Mucosa of descending colon (tissue), 3 donors: ENCODE measurements at regions not wholly inside any gene's neighbourhood (a gene's known extent, or its start where the extent isn't known, plus 50 kb on each side); places are given as distances from the start of the nearest gene placed in this dataset.

ENCODE experiments used
- ATAC-seq: fragments of 200-7000 bp; cut with Tn5 transposase; one replicate; pipeline ENCODE4 v1.9.1; 2020; ENCODE audit warnings: mild to moderate bottlenecking, moderate library complexity
- DNase-seq, 3 donors: peaks; one replicate each; pipeline ENCODE4 v3.0.0-alpha.2; 2020
- H3K36me3 ChIP-seq: fragments of 200-600 bp; one replicate; pipeline ENCODE4 v1.8.0; 2021; ENCODE audit warnings: low read depth, mild to moderate bottlenecking
- H3K4me1 ChIP-seq: fragments of 200-600 bp; one replicate; pipeline ENCODE4 v1.8.0; 2021; ENCODE audit warnings: low read depth, mild to moderate bottlenecking
- H3K4me3 ChIP-seq: fragments of 200-600 bp; one replicate; pipeline ENCODE4 v1.8.0; 2021; ENCODE audit warnings: mild to moderate bottlenecking
- H3K9me3 ChIP-seq: fragments of 200-600 bp; one replicate; pipeline ENCODE4 v1.8.0; 2021; ENCODE audit warnings: mild to moderate bottlenecking
- intact Hi-C, 2 donors: fragments of 100-400 bp; cut with DNase I in 1 of 2; cut with micrococcal nuclease in 1 of 2; formaldehyde crosslinking; loops; one replicate each; pipeline versions ENCODE4 v1.11.0 to v1.11.1; 2022; cut with DNase I, micrococcal nuclease
- TF ChIP-seq, protein P1 (sequence below): fragments of 200-600 bp; IDR thresholded peaks from one replicate; pipeline ENCODE4 v1.8.0; 2022; ENCODE audit warnings: antibody characterized with exemption, mild to moderate bottlenecking
- donor health status: DM: no; HTN: no; CAD: no; lungs with moderate emphysema.
- donor health status: DM: no; HTN: no; CAD: no.
- donor health status: DM: no; HTN: yes; CAD: no.

DNA sequence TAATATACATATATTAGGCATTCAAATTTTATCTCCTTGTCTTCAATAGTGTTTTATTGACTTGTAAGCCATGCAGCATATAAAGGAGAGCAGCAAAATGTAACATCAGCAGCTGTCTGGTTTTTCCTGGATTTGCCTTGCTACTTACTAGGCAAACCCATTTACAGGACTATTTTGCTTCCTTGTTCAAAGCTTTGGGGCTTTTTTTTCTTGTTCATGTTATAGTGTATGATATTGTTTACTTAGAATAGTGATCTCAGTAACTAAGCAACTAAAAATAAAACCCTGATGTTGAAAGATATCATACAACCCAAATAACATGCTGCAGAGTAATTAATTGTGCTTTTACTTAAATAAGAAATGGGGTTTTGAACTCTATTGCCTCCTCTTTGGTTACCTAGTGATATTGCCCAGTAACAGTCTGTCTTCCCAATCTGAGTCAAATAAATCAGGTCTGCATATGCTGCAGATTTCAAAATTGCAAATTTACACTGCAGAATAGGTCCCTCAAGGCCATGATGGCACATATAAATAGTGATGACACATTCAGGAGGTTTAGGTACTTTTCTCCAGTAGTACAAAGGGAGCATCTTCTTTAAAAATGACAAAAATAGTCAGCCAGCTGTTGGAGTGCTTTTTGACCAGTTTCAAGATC, 578.1 kb upstream of the NECTIN3 start:
- ATAC-seq (peak; percentile 14), DNase-seq (no peak)
- TF ChIP-seq, protein P1, sequence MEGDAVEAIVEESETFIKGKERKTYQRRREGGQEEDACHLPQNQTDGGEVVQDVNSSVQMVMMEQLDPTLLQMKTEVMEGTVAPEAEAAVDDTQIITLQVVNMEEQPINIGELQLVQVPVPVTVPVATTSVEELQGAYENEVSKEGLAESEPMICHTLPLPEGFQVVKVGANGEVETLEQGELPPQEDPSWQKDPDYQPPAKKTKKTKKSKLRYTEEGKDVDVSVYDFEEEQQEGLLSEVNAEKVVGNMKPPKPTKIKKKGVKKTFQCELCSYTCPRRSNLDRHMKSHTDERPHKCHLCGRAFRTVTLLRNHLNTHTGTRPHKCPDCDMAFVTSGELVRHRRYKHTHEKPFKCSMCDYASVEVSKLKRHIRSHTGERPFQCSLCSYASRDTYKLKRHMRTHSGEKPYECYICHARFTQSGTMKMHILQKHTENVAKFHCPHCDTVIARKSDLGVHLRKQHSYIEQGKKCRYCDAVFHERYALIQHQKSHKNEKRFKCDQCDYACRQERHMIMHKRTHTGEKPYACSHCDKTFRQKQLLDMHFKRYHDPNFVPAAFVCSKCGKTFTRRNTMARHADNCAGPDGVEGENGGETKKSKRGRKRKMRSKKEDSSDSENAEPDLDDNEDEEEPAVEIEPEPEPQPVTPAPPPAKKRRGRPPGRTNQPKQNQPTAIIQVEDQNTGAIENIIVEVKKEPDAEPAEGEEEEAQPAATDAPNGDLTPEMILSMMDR = no peak
- H3K9me3 ChIP-seq = no peaks in the 10 kb centered on the region
- H3K36me3 ChIP-seq = no peaks in the 10 kb centered on the region
- no peak overlapping the region for H3K4me3 ChIP-seq
- intact Hi-C loops = no loop called here
- H3K4me1 ChIP-seq = no peaks in the 10 kb centered on the region

DNA sequence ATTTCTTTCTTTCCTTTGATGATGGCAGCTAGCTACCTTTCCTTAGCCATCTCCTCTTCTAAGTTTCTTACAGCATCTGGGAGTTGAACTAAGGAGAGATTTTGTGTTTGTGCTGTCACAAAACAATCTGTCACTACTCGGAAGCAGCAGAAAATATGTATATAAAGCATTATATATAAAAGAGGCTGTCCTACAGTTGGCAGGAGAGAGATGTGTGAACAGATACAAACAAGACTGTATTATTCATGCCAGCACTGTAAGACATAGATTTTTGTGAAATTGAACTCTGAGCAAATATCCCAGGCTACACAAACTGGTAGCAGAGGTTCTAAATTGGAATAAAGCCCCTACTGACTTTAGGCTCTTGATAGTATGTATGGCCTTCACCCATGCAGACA, 577.5 kb upstream of the NECTIN3 start:
- no peak for DNase-seq
- TF ChIP-seq, protein P1 = no peak

DNA sequence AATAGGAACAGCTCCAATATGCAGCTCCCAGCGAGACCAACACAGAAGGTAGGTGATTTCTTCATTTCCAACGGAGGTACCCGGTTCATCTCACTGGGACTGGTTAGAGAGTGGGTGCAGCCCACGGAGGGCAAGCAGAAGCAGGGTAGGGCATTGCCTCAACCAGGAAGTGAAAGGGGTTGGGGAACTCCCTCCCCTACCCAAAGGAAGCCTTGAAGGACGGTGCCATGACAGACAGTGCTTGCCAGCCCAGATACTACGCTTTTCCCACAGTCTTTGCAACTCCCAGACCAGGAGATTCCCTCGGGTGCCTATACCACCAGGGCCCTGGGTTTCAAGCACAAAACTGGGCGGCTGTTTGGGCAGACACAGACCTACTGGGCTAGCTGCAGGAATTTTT, 576.9 kb upstream of the NECTIN3 start:
- H3K36me3 ChIP-seq = no peaks in the 10 kb centered on the region
- no peak for ATAC-seq
- H3K4me3 ChIP-seq = no peak overlapping the region
- H3K9me3 ChIP-seq = no peaks in the 10 kb centered on the region
- intact Hi-C loops = no loop called here
- H3K4me1 ChIP-seq = no peaks in the 10 kb centered on the region
- TF ChIP-seq, protein P1 = no peak
- no peak for DNase-seq

More for the DNA sequence above, 577.5 kb upstream of the NECTIN3 start:
- Histone ChIP-seq H3K36me3 (no peaks in the 10 kb centered on the region), H3K9me3 (no peaks in the 10 kb centered on the region), H3K4me3 (no peak overlapping the region), H3K4me1 (no peaks in the 10 kb centered on the region)
- ATAC-seq = no peak
- intact Hi-C loops = no loop called here

DNA sequence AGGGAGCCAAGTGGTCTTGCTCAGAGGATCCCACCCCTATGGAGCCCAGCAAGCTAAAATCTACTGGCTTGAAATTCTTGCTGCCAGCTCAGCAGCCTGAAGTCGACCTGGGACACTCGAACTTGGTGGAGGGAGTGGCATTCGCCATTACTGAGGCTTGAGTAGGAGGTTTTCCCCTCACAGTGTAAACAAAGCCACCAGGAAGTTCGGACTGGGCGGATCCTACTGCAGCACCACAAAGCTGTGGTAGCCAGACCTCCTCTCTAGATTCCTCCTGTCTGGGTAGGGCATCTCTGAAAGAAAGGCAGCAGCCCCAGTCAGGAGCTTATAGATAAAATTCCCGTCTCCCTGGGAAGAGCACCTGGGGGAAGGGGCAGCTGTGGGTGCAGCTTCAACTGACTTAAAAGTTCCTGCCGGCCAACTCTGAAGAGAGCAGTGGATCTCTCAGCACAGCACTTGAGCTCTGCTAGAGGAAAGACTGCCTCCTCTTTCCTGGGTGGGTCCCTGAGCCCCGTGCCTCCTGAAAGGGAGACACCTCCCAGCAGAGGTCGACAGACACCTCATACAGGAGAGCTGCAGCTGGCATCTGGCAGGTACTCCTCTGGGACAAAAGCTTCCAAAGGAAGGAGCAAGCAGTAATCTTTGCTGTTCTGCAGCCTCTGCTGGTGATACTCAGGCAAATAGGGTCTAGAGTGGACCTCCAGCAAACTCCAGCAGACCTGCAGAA, 576.3 kb upstream of the NECTIN3 start:
- ATAC-seq (peak; percentile 26), DNase-seq (no peak)

DNA sequence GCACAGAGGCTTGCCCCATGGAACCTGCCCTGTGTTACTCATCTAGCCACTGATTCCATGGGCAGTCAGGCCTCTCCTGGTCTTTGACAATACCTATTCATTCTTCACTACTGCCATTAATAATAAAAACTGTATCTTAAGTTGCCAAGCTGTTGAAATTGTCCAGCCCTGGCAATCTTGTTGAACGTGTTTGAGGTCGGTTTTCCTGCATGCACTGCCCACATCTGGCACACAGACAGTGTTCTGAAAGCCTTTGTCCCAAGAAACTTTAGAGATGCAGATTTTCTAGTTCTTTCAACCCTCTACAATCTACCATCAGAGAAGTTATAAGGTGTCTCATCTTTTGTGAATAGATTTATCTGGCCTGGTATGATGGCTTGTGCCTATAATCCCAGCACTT, 567.2 kb upstream of the NECTIN3 start:
- Histone ChIP-seq H3K36me3 (no peaks in the 10 kb centered on the region), H3K4me3 (no peak overlapping the region), H3K9me3 (no peaks in the 10 kb centered on the region), H3K4me1 (no peaks in the 10 kb centered on the region)
- DNase-seq = no peak
- ATAC-seq = no peak
- TF ChIP-seq, protein P1 = no peak
- intact Hi-C loops = no loop called here

More for the DNA sequence above, 576.3 kb upstream of the NECTIN3 start:
- Histone ChIP-seq H3K4me1 (no peaks in the 10 kb centered on the region), H3K4me3 (no peak overlapping the region), H3K9me3 (no peaks in the 10 kb centered on the region), H3K36me3 (no peaks in the 10 kb centered on the region)
- TF ChIP-seq, protein P1 = no peak
- intact Hi-C loops = no loop called here
